ENCODE measurements at regions not wholly inside any gene's neighbourhood (a gene's known extent, or its start where the extent isn't known, plus 50 kb on each side); places are given as distances from the start of the nearest gene placed in this dataset.
"Not testable (repeated sequence)": the region's sequence is repeated elsewhere in the genome, so short reads cannot be mapped to it uniquely, and the experiment has no call there.

DNA sequence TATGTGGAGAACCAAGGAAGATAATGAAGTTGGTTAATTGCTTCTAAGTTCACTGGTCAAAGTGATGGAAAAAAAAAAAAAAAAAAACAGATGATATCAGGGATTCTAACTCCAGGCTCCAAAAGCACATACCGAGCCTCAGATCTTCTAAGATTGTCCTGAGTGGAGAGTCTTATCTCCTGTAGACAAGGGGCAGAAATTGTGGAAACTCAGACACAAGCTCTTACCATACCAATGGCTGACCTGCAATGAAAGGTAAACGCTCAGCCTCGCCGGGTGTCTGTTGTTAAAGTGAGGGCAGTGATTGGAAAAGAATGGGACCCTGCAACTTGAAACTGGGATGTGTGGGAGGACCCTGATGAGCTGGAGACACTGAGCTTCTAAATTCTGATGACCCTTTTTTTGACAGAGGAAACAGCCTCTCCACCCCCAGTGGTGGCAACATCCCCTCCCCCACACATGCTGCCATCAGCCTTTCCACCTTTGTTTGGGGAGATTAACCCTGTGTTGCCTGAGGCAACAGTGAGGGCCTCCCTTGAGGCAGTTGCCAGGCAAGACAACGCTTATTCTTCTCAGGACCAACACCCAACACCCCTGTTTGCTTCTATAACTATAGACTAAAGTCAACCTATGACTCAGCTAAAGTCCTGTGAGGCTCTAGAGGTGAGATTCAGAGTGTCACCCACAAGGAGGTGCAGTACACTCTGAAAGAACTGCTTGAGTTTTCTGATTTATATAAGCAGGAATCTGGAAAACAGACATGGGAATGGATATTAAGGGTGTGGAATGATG is 154.0 kb downstream of the THBS2 start:
- DNase-seq: no peak

DNA sequence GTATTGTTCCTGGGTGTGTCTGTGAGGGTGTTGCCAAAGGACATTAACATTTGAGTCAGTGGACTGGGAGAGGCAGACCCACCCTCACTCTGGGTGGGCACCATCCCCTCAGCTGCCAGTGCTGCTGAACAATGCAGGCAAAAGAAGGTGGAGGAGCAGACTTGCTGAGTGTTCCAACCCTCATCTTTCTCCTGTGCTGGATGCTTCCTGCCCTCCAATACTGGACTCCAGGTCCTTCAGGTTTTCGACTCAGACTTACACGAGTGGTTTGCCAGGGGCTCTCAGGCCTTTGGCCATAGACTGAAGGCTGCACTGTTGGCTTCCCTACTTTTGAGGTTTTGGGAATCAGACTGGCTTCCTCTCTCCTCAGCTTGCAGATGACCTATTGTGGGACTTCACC is 155.0 kb downstream of the THBS2 start:
- not testable (repeated sequence) for DNase-seq

DNA sequence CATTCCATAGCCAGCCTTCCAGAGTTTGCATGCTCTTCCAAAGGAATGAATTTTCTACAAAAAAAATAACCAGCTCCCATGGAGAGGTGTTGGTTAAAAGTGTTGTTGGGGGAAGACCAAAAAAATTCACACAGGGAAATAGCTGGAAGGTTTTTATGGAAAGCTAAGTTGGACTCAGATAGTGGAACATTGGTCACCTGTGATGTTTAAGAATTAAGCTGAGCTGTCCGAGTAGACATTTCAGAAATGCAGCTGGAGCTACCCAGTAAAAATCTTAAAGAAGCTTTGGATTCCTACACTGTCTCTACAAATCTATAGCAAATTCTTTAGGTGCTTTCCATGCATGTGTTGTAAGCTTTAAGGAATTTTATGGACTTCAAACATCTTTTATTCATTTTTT is 155.5 kb downstream of the THBS2 start:
- no peak for DNase-seq

DNA sequence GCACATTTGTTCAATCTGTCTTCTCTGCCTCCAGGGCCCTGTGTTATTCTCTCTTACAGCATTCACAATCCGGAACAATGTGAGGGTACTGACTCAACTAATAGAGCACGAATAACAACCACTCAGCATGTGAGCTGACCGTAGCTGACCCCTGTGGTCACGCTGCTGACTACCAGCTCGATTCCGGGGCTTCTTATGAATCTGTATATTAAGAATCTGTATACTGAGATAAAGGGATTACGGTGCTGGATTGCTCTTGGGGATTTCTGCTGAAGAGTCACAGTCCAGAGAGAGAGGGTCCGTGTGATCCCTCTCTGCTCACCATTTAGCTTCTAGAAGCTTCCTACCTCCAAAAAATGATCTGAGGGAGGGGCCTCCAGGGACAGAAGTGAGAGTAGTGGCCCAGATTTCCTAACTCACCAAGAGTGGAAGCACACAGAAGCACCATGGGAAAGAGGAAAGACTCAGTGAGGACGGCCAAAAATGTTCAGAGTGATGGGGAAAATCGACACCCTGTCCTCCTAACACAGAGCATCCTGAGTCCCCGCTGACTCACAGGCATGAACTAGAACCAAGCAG is 156.2 kb downstream of the THBS2 start:
- no peak for DNase-seq

DNA sequence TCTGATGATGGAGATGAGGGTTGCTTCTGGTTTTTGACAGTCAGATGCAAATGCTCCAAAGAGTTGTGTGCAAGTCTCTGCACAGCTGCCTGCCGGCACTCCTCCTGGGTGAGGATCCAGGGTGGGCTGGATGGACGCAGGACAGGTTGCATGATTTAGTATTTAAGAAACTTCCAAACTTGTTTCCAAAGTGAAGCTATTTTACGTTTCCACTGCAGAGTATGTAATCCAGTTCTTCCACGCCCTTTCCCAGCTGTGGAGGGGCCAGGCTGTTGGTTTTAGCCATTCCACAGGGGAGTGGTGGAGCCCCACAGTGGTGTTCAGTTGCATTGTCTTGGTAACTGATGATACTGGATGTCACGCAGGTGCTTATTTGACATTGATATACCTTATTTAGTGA is 157.3 kb downstream of the THBS2 start:
- DNase-seq: no peak

DNA sequence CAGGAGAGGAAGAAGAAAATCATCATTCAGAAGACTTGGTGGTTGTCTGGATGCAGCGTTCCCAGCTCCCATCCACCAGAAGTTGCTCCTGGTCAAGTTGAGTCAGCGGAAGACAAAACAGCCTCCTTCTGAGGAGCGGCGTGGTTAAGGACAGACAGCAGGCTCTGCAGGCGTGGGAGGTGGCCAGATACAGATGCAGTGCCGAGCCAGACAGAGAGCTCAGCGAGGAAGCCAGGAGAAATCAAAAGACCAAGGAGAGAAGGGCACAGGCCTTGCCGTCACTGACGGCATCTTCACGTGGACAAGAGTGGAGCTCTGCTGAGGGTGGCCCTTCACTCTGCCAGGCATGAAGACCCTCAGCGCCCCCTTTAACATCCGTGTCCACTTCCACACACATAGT is 158.5 kb downstream of the THBS2 start:
- DNase-seq: no peak

DNA sequence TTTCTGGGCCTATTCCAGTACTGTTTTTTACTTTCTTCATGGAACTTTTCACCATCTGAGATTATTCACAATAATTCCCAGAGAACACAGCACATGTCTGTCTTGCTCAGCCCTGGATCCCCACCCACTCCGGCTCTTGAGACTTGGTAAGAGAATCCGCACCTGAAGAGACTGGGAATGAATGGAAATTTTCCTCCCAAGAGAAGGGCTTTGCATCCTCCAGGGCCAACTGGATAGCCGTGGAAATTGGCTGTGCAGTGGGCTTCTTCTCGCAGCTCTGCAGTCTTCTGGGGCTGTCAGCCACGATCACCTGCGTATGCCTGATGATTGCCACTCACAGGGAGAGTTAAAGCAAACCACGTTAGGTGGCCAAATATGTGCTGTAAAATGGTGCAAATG is 159.1 kb downstream of the THBS2 start:
- DNase-seq: no peak

DNA sequence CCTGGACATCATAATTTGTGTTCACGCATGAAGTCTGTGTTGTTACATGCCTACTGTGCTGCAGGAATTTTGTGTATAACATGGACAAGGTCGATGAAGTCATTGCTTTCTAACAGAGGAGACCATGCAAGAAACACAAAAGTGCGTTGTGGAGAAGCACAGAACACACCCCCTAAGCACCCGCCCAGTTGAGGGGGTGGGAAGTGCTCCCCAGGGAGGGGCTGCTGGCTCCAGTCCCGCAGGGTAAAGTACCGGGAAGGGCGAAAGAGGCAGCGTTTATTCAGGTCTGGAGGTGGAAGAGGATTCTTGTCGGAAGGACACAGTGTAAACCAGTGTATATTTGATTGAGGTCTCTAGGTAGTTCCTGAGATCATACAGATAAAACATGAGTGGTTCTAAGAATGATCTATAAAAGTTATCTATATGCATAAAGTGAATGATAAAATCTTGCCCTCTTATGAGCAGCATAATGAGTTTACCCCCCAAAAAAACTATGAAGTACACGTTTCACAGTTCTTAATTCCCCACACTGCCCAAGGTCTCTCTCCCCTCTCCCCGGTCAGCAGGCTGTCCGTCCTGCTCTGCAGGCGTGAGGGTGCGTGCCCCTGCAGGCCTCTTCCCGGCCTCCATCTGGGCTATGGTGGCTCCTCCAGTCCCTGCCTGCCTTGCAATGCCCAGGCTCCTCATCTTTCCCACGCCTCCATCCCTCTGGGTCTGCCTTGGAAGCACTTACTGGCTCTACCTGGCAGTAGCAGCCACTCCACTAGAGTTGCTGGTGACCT is 159.7 kb downstream of the THBS2 start:
- no peak for DNase-seq

DNA sequence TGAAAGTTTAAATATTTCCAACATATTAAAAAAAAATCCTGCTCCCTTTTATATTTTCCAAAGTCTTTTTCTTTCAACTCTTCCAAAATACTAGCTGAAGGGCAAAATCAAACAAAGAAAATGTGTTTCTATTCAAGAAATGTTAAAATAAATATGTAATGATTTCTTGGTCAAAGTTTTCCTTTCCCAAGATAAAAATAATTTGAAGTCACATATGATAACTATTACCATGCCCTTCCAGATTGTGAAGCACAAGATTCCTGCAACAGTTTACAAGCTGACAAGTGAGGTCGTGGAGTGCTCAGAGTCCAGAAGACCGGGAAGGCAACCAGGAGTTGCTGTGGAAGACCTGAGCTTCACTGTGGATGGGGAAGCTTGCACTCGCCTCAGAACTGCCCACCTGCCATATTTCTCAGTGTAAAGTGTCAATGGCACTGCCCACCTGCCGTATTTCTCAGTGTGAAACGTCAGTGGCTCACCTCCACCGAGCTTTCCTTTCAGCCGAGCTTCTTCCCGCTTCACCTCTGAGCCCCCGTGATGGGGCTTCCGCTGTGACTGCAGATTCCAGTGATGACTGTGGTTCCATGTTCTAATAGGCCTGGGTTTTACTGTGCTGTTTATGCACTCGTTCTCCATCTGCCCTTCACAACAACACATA is 160.5 kb downstream of the THBS2 start:
- DNase-seq: no peak

DNA sequence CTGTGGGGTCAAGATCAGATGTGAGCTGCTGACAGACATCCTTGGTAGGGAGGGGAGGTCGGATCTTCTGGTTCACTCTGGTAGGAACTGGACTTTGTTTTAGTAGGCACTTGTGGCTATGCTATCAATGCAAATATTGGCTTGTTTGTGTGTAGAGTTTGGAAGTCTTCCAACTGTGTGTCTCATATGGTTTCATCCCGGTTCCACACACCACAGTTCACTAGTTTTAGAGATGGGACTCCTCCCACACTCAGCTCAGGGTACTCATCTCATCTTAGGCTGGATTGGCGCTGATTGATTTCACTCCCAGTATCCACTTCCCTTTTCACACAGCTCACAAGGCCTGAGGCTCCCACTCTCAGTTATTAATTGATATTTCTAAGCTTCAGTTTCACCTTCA is 161.3 kb downstream of the THBS2 start:
- no peak for DNase-seq

DNA sequence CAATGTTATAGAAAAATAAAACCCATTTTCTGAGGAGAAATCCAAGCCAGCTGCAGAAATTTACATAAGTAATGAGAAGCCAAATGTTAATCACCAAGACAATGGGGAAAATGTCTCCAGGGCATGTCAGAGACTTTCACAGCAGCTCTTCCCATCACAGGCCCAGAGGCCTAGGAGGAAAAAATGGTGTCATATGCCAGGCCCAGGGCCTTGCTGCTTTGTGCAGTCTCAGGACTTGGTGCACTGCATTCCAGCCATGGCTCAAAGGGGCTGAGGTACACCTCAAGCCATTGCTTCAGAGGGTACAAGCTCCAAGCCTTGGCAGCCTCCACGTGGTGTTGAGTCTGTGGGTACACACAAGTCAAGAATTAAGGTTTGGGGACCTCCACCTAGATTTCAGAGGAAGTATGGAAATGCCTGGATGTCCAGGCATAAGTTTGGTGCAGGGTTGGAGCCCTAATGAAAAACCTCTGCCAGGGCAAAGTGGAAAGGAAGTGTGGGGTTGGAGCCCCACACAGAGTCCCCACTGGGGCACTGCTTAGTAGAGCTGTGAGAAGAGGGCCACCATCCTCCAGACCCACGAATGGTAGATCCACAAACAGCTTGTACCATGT is 163.0 kb downstream of the THBS2 start:
- not testable (repeated sequence) for DNase-seq

DNA sequence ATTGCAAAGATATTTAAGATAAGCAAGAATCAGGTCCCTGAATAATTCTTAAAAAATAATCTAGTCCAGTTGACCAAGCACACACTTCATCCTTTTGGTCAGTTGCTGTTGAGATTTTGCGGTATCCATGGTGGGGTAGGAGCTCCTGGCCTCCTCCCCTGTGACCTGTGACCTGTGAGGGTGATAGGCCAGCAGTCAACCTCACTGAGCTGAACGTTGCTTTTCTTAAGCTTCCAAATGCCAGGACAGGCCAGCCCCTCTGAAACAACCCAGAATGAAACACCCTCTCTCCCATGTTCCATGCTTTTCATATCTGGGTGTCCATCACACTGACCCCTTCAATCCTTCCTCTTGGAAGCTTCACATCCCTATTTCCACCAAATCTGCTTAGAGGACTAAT is 164.9 kb downstream of the THBS2 start:
- no peak for DNase-seq

DNA sequence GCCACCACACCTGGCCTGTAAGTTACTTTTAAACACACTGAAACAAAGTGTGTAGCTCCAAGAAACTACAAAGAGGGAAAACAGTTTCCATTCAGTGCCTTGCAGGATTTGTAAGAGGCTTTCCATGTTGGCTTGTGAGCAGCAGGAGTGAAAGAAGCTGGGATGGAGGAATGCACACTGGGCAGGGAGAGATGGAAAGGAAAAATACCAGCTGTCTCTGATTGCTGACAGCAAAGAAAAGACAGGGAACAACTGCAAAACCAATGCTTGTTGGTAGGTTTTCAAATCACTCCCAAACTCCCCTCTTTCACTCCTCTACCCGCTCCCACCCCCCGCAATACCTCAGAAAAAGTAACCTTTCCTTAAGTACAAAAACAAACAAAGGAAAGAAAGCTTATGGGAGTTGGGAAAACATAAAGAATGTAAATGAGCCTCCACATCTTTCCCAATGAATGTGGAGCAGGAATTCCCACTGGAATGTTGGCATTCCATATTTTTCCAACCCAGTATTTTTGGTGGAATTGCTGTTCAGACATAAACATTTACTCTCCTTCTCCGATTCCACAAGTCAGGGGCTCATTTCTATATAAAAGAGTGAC is 166.1 kb downstream of the THBS2 start:
- no peak for DNase-seq

DNA sequence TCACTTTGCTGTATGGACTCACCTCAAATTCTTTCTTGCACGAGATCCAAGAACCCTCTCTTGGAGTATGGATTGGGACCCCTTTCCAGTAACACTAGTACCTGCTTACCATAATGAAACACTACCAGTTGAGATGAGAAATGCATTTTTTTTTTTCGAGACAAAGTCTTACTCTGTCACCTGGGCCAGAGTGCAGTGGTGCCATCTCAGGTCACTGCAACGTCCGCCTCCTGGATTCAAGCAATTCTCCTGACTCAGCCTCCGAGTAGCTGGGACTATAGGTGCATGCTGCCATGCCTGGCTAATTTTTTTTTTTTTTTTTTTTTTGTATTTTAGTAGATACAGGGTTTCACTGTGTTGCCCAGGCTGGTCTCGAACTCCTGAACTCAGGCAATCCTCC is 167.0 kb downstream of the THBS2 start:
- not testable (repeated sequence) for DNase-seq

DNA sequence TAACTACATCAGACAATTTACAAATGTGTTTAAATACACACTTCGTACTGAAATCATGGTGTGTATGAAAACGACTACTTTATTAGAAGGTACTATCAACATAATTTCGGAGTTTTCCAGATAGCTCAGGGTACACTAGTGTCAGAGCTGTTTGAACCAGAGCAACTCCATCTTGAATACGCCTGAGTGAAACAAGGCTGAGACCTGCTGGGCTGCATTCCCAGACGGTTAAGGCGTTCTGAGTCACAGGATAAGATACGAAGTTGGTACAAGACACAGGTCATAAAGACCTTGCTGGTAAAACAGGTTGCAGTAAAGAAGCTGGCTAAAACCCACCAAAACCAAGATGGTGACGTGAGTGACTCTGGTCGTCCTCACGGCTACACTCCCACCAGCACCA is 167.6 kb downstream of the THBS2 start:
- no peak for DNase-seq

DNA sequence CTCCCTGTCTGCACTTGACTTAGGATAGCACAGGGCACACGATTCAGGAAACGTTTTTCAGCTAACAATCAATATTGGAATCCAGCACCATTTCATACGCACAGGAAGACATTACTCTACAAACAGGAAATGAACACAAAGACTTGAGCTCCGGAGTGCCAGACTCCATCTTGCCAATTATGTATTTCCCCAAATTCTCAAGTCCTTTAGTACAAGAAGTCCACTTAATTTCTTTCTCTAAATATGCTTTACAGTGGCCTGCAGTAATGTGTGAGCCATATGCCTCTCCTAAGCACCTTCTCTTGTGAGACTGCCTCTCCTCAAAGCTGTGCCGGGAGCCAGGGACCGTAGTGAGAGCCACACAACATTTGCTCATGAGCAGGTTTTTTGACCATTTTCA is 168.2 kb downstream of the THBS2 start:
- DNase-seq: no peak

DNA sequence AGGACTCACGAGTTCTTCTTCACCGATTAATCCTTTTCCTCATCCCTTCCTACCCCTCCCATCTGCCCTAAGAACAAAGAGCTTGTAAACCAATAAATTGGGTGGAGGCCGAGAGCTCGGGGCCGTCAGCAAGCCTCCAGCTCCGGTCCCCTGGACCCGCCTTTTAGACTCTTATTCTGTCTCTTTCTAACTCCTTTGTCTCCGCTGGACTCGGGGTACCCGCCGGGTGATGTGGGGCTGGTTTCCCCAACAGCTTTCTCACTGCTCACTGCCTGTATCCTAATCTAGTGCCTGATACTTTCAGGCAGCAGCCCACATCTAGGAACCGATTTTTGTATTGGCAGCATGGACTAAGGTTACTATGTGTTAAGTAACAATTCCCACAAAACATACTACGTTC is 169.1 kb downstream of the THBS2 start:
- not testable (repeated sequence) for DNase-seq

DNA sequence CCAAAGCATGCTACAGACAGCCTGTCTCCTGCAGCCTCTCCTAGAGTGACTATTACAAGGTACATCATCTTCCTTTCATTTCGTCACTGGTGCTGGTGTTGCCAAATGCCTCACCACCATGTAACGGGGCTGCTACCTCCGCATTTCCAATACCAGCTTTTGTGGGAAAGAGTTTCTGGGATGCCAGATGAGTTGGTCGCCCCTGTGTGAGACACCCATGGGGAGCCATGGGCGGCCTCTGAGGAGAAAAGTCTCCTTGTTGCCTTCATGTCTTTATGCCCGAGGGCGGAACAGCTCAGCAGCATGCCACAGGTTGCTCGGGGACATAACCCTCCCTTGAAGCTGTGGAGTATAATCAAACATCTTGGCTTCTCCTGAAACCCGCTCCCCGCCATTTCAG is 169.6 kb downstream of the THBS2 start:
- DNase-seq: no peak

DNA sequence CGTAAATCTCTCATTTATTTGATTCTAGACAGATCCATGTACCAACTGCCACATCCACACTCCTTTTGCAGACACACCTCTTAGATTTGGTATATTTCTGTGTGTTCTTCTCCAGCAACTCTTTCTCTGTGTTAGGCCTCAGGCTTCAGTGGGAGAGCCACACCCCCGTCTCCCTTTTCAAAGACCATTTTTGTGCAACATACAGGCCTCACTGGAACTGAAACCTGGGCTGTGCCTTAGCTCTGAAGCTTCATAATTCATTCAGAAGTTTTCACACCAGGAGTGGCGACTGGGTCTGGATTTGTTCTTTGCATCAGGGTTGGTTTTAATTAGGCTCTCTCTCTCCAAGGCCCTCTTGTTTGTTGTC is 170.2 kb downstream of the THBS2 start:
- no peak for DNase-seq

DNA sequence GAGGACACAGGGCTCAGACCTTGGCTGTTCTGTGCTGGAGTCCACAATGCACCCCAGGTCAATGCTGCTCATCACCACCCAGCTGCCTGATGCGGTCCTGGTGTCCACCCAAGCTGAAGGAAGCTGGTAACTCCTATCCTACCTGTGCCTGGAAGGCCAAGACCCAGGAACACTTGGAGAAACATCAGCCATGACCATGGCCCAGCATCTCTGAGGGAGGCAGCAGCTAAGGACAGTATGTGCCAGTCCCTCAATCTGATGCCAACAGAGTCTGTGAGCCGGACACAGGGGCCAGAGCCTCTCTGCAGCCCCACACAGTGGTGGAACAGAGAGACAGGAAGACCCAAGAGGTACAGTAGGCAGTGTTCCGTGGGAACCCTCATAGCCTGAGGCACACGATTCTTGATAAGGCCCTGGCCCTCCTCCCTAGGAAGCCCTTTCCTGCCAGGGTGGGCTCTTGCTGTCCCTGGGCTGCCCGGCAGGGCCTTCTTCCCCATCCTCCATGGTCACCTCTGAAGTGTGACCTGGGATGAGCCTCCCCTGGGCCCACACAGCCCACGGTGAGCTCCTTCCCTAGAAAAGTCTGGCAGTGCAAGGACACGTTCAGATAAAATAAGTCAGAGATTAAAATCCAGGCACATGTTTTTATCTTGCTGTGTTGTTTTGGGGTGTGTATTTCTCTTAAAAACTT is 170.7 kb downstream of the THBS2 start:
- DNase-seq: no peak

DNA sequence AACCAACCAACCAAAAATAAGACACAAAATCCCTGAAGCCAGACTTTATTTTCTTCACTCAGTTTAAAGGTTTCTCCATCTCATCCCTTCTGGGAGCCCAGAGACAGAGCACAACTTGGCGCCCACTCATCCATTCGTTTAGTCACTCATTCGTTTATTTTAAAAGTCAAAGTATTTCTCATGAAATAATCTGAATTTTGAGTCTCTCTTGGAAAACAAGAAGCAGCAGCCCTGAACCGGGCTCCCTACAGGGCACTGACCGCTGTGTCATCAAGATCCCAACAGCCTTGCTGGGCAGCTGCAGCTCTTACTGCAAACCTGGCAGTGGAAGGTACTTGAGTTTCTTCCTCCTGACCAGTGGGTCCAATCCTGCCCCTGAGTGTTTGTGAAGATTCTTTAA is 171.6 kb downstream of the THBS2 start:
- no peak for DNase-seq

DNA sequence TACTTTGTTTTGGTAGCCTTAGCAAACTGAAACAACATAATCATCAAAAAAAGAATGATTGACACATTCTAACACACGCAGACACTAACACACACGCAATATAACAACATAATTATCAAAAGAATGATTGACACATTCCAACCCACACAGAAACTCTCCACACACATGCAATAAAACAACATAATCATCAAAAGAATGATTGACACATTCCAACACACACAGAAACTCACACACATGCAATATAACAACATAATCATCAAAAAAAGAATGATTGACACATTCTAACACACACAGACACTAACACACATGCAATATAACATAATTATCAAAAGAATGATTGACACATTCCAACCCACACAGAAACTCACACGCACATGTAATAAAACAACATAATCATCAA is 172.4 kb downstream of the THBS2 start:
- no peak for DNase-seq

Measured in activated naive CD4-positive, alpha-beta T cell treated with Interleukin-2 at 50 U/mL for 16 hours (primary cell).